GM12865 (cell line): ENCODE measurements at regions not wholly inside any gene's neighbourhood (a gene's known extent, or its start where the extent isn't known, plus 50 kb on each side); places are given as distances from the start of the nearest gene placed in this dataset.
A peak's percentile ranks its signal among the peaks of the same experiment; 100 is the strongest.

Source experiments
- DNase-seq: peaks from one replicate; pipeline ENCODE4 v3.0.0; 2010; ENCODE audit warnings: low read depth
- H3K4me3 ChIP-seq: 2 replicates; pipeline ENCODE4 v1.5.1; 2011; ENCODE audit warnings: mild to moderate bottlenecking, low read depth, low read length, control low read depth
- TF ChIP-seq, protein P1 (sequence below): IDR thresholded peaks from 2 replicates; pipeline ENCODE4 v1.5.1; 2011; ENCODE audit warnings: low read length, control low read depth, low read depth, inconsistent platforms; ENCODE audit not compliant: insufficient read depth; ENCODE audit errors: missing control alignments

- TF ChIP-seq, protein P1, sequence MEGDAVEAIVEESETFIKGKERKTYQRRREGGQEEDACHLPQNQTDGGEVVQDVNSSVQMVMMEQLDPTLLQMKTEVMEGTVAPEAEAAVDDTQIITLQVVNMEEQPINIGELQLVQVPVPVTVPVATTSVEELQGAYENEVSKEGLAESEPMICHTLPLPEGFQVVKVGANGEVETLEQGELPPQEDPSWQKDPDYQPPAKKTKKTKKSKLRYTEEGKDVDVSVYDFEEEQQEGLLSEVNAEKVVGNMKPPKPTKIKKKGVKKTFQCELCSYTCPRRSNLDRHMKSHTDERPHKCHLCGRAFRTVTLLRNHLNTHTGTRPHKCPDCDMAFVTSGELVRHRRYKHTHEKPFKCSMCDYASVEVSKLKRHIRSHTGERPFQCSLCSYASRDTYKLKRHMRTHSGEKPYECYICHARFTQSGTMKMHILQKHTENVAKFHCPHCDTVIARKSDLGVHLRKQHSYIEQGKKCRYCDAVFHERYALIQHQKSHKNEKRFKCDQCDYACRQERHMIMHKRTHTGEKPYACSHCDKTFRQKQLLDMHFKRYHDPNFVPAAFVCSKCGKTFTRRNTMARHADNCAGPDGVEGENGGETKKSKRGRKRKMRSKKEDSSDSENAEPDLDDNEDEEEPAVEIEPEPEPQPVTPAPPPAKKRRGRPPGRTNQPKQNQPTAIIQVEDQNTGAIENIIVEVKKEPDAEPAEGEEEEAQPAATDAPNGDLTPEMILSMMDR: no peak
- H3K4me3 ChIP-seq: no peak overlapping the region
- DNase-seq: no peak
These were observed 64.2 kb upstream of the ADA2 start for GRCh38 chr22:17283423-17283822.

- no peak overlapping the region for H3K4me3 ChIP-seq
- DNase-seq: peak; percentile 20
- TF ChIP-seq, protein P1: no peak
These were observed 62.2 kb upstream of the ADA2 start for GRCh38 chr22:17281440-17281841.

- no peak overlapping the region for H3K4me3 ChIP-seq
- TF ChIP-seq, protein P1: no peak
- DNase-seq: no peak
These were observed 61.8 kb upstream of the ADA2 start for GRCh38 chr22:17281026-17281425.

GRCh38 chr22:17272511-17272991 lies 53.3 kb upstream of the ADA2 start:
- H3K4me3 ChIP-seq: no peak overlapping the region
- DNase-seq: no peak
- TF ChIP-seq, protein P1: no peak

GRCh38 chr22:17271711-17272451 lies 52.6 kb upstream of the ADA2 start:
- DNase-seq: no peak
- H3K4me3 ChIP-seq: no peak overlapping the region
- TF ChIP-seq, protein P1: no peak

- no peak for DNase-seq
- TF ChIP-seq, protein P1: no peak
- H3K4me3 ChIP-seq: no peak overlapping the region
These were observed 50.5 kb upstream of the ADA2 start for GRCh38 chr22:17269607-17270261.

DNA sequence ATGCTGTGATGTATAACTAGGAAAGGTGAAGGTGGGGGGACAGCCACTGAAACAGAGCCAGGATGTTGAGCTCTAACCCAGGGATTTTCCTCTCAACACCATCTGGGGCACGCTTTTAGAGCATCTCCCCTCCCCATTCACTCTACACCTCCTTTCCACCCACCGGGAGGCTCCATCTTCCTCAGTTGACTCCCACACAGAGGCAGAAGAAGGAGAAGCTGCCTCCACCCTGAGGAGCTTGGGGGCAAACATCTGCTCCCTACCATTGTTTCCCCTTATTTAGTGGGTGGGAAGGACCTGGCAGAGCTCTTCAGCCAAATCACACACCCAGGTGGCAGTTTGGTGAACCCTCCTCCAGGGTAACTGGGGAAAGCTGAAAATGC lies 50.0 kb upstream of the ADA2 start:
- TF ChIP-seq, protein P1: no peak
- H3K4me3 ChIP-seq: no peak overlapping the region
- no peak for DNase-seq
